Osteocyte (in vitro differentiated cells): ENCODE measurements at regions not wholly inside any gene's neighbourhood (a gene's known extent, or its start where the extent isn't known, plus 50 kb on each side); places are given as distances from the start of the nearest gene placed in this dataset.

Source experiments
- DNase-seq: peaks from one replicate; pipeline ENCODE4 v3.0.0; 2021; ENCODE audit warnings: mixed read lengths; ENCODE audit not compliant: unreplicated experiment; ENCODE audit errors: extremely low spot score
- H3K27ac Mint-ChIP-seq: one replicate; pipeline ENCODE4 v1.8.0; 2021; ENCODE audit warnings: mild to moderate bottlenecking, mixed read lengths; ENCODE audit not compliant: unreplicated experiment
- H3K27me3 Mint-ChIP-seq: one replicate; pipeline ENCODE4 v1.8.0; 2021; ENCODE audit warnings: mixed read lengths; ENCODE audit not compliant: unreplicated experiment
- H3K36me3 Mint-ChIP-seq: one replicate; pipeline ENCODE4 v1.8.0; 2021; ENCODE audit warnings: mixed read lengths; ENCODE audit not compliant: unreplicated experiment
- H3K4me1 Mint-ChIP-seq: one replicate; pipeline ENCODE4 v1.8.0; 2021; ENCODE audit warnings: mixed read lengths; ENCODE audit not compliant: unreplicated experiment
- H3K4me3 Mint-ChIP-seq: one replicate; pipeline ENCODE4 v1.8.0; 2021; ENCODE audit warnings: mild to moderate bottlenecking, moderate library complexity, mixed read lengths; ENCODE audit not compliant: unreplicated experiment
- H3K9me3 Mint-ChIP-seq: one replicate; pipeline ENCODE4 v1.8.0; 2021; ENCODE audit warnings: mixed read lengths; ENCODE audit not compliant: unreplicated experiment
- TF ChIP-seq, protein P1 (sequence below): fragments of 200-600 bp; sonication (generic); IDR thresholded peaks from 2 replicates; pipeline ENCODE4 v1.5.0; 2021; ENCODE audit warnings: antibody characterized with exemption, mild to moderate bottlenecking, moderate library complexity

DNA sequence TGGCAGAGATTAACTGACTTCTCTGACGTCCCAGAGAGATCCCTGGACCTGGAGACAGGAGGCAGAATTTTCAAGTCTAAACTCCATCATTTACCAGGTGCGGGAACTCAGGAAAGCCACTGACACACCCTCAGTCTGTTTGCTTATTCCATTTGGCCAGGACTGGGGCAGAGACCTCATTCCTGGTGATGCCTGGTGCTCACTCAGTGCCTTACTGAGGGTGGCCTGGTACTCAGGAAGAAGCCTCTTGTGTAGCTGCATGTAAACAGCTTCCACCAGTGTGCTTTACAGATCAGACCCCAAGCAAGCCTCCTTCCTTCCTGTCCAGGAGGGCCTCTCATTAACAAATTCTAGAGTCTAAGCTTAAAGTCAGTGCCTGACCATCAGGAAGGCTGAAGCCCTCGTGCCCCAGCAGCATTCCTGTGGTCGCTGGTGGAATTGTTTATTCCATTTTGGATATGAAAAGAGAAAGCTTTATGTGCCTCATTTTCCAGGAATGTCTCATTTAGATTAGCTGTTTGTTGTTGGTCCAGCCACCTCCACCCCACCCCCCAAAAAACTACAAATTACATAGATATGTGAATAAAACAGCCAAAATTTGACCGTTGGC, 236.1 kb upstream of the CDH5 start:
- H3K36me3 Mint-ChIP-seq: no peaks in the 10 kb centered on the region
- H3K27me3 Mint-ChIP-seq: no peaks in the 10 kb centered on the region
- H3K27ac Mint-ChIP-seq: peak overlapping the region; percentile 72
- H3K4me3 Mint-ChIP-seq: no peak overlapping the region
- TF ChIP-seq, protein P1, sequence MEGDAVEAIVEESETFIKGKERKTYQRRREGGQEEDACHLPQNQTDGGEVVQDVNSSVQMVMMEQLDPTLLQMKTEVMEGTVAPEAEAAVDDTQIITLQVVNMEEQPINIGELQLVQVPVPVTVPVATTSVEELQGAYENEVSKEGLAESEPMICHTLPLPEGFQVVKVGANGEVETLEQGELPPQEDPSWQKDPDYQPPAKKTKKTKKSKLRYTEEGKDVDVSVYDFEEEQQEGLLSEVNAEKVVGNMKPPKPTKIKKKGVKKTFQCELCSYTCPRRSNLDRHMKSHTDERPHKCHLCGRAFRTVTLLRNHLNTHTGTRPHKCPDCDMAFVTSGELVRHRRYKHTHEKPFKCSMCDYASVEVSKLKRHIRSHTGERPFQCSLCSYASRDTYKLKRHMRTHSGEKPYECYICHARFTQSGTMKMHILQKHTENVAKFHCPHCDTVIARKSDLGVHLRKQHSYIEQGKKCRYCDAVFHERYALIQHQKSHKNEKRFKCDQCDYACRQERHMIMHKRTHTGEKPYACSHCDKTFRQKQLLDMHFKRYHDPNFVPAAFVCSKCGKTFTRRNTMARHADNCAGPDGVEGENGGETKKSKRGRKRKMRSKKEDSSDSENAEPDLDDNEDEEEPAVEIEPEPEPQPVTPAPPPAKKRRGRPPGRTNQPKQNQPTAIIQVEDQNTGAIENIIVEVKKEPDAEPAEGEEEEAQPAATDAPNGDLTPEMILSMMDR: no peak
- DNase-seq: no peak
- H3K9me3 Mint-ChIP-seq: no peaks in the 10 kb centered on the region
- H3K4me1 Mint-ChIP-seq: peaks cover 53% of the 10 kb centered on the region

DNA sequence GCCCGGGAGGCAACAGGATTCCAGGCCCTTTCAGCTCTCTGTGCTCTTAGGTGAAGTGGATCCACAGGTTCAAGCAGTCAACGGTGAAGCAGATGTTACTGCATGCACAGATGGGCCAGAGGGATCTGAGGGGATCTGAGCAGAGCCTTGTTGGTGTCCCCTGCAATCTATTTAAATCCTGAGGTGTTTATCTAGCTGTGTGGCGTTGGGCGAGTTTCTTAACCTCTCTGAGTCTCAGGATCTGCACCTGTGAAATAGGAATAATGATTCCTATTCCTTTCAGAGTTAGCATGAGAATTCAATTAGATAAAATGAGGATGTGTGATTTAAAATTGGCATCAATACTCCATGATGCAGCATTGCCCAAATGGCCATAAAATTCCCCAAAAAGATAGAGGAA, 237.3 kb upstream of the CDH5 start:
- H3K27me3 Mint-ChIP-seq: no peaks in the 10 kb centered on the region
- no peaks in the 10 kb centered on the region for H3K9me3 Mint-ChIP-seq
- DNase-seq: no peak
- no peak overlapping the region for H3K4me3 Mint-ChIP-seq
- H3K27ac Mint-ChIP-seq: no peak overlapping the region
- peaks cover 45% of the 10 kb centered on the region for H3K4me1 Mint-ChIP-seq
- H3K36me3 Mint-ChIP-seq: no peaks in the 10 kb centered on the region
- TF ChIP-seq, protein P1: no peak

DNA sequence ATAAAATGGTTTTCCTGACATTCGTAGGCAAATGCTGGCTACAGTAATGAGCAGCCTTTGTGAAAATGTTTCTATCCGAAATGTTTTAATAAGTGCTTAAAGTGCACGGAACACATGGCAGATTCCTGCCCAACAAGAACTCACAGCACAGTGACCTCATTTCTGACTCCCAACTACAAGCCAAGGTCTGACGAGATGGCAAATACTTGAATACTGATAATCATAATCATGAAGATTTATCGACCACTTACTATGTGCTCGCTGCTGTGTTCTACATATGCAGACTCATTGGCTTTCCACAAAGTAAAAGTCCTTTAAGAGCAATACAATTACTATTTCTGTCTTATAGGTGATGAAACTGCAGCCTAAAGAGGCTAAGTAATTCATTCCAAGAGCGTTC, 238.1 kb upstream of the CDH5 start:
- no peaks in the 10 kb centered on the region for H3K36me3 Mint-ChIP-seq
- H3K4me3 Mint-ChIP-seq: no peak overlapping the region
- peaks cover 43% of the 10 kb centered on the region for H3K4me1 Mint-ChIP-seq
- no peak for DNase-seq
- TF ChIP-seq, protein P1: no peak
- no peak overlapping the region for H3K27ac Mint-ChIP-seq
- no peaks in the 10 kb centered on the region for H3K9me3 Mint-ChIP-seq
- H3K27me3 Mint-ChIP-seq: no peaks in the 10 kb centered on the region

DNA sequence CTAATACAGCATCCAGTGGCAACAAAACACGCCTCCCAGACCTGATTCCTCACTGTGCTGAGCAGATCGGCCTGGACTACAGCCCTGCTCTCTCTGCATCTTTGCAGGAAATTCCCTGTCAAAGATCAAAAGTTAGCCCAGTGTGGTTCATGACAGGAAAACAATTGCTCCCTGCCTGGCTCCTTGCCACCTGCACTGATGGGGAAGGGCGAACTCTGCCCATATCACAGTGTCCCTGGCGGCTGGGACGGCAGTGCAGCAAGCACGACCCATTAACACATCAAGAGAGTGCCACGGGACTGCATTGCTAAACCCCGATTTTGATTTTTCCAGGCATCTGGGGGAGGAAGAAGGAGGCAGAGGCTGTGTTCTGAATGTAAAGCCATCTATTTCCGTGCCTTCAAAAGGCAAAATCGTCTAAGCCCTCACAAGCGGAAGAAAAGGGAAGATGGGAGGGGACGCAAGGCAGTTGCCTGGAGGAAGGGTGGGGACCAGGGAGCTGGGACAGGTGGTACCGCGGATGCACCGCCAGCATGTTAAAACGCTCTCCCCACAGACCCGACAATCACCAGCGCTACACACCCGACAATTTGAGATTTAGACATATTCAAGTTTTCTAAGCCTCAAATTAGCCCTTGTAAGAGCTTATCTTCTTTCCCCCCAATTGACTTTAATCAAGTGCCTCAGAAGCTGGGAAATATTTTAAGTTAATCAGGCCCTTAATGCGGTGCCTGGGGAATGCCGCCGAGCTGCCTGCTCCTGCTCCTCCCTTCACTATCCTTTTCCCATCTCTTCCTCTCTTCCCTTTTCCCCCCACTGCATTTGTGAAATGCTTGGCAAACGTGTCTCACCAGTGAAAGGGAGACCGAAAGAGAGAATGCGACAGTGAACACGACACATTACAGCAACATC, 238.8 kb upstream of the CDH5 start:
- TF ChIP-seq, protein P1: no peak
- Mint-ChIP-seq H3K36me3 (no peaks in the 10 kb centered on the region), H3K27me3 (no peaks in the 10 kb centered on the region), H3K4me1 (peaks cover 41% of the 10 kb centered on the region), H3K4me3 (no peak overlapping the region), H3K9me3 (no peaks in the 10 kb centered on the region), H3K27ac (no peak overlapping the region)
- DNase-seq: no peak

DNA sequence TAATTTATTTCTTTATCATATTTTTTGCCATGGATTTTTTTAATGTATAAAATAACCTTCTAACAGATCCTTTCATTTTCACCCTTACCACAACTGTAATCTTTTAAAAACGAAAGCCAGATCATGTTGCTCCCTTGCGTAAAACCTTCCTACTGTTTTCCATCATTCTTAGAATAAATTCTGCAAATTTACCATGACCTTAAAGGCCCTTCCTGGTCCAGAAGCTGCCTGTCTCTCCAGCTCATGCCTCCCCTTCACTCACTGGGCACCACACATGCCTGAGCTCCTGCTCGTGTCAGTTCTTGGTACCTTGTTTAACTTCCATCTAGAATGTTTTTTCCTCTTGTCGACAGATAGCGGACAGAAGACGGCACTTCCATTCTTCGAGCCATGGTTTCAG, 245.0 kb upstream of the CDH5 start:
- TF ChIP-seq, protein P1: no peak
- DNase-seq: no peak
- no peaks in the 10 kb centered on the region for H3K36me3 Mint-ChIP-seq
- H3K27ac Mint-ChIP-seq: peak overlapping the region; percentile 2
- no peaks in the 10 kb centered on the region for H3K27me3 Mint-ChIP-seq
- no peak overlapping the region for H3K4me3 Mint-ChIP-seq
- H3K9me3 Mint-ChIP-seq: no peaks in the 10 kb centered on the region
- peaks cover 12% of the 10 kb centered on the region for H3K4me1 Mint-ChIP-seq
